IPS DF 4.7 (cell line): ENCODE measurements at regions not wholly inside any gene's neighbourhood (a gene's known extent, or its start where the extent isn't known, plus 50 kb on each side); places are given as distances from the start of the nearest gene placed in this dataset.

ENCODE experiments used
- DNase-seq: peaks from one replicate; pipeline ENCODE4 v3.0.0-alpha.2; 2013; ENCODE audit warnings: low spot score; ENCODE audit errors: extremely low read depth

DNA sequence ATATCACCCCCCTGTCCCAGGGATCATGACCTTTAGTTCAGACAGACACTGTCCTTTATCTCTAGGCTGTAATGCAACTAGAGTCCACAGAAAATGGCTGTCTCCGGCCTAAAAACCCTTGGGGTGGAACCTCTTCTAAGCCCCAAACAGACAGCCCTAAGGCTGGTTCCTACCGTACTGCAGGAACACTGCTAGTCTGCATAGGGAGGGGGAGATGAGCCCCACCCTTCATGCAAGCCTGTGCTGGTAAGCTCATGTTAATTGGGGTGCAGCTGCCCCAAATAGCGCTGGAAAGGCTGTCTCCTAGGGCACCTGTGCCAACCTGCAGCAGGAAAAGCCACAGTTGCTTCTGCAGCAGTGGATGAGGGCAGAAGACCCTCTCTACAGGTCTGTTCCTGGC lies 252.1 kb upstream of the MDFIC2 start:
- DNase-seq = no peak

DNA sequence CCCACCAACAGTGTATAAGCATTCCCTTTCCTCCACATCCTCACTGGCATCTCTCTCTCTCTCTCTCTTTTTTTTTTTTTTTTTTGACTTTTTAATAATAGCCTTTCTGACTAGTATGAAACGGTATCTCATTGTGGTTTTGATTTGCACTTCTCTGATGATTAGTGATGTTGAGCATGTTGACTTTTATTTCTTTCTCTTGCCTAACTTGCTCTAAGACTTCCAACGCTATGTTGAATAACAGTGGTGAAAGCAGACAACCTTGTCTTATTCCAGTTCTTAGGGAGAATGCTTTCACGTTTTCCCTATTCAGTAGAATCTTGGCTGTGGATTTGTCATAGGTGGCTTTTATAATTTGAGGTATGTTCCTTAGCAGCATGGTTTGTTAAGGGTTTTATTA lies 249.4 kb upstream of the MDFIC2 start:
- no peak for DNase-seq

GRCh38 chr3:70558956-70559355 lies 246.5 kb upstream of the MDFIC2 start:
- no peak for DNase-seq

- DNase-seq = no peak
Measured at GRCh38 chr3:70557976-70558375, 245.5 kb upstream of the MDFIC2 start.

DNA sequence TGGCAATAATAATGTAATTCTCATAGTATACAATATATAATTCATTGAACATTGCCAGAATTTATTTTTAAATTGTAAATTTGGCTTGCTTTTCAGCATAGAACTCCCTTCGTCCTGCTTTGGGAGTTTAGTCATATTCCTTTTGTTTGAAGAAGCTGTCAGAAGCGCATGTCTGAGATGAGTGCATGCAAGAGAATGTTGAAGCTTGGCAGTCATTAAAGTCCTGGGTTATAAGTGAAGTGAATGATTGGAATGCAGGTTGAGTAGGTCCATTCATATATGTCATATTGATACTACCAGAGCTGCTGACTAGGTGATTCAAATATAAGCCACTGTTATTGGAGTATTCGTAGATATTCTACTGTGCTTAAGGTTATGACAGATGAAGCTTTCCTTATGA lies 243.6 kb upstream of the MDFIC2 start:
- no peak for DNase-seq

GRCh38 chr3:70554170-70554569 lies 241.7 kb upstream of the MDFIC2 start:
- no peak for DNase-seq

DNA sequence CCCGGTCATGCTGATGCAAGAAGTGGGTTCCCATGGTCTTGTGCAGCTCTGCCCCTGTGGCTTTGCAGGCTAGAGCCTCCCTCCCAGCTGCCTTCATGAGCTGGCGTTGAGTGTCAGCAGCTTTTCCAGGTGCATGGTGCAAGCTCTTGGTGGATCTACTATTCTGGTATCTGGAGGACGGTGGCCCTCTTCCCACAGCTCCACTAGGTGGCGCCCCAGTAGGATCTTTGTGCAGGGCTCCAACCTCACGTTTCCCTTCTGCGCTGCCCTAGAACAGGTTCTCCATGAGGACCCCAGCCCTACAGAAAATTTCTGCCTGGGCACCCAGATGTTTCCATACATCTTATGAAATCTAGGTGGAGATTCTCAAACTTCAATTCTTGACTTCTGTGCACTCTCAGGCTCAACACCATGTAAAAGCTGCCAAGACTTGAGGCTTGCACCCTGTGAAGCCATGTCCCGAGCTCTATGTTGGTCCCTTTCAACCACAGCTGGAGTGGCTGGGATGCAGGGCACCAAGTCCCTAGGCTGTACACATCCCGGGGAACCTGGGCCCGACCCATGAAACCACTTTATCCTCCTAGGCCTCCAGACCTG lies 238.4 kb upstream of the MDFIC2 start:
- no peak for DNase-seq

GRCh38 chr3:70546679-70547078 lies 234.2 kb upstream of the MDFIC2 start:
- DNase-seq = no peak

DNA sequence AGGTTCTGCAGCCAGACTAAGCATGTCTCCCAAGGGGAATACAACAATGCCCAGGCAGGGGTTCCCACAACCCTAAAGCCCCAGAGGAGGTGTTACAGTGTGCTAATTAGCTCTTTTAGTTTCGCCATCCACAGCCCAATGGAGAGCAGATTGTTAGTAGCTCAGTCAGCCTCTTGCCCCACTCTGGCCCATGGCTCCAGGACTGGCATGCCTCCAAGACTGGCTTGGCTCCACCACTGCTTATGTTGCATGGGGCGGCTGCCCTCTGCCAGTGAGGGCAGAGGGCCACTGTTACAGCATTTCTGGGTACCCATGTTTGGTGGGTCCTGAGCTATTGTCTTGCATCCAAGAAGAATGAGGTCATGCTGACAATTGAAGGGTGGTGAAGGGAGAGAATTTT lies 231.1 kb upstream of the MDFIC2 start:
- DNase-seq = no peak

DNA sequence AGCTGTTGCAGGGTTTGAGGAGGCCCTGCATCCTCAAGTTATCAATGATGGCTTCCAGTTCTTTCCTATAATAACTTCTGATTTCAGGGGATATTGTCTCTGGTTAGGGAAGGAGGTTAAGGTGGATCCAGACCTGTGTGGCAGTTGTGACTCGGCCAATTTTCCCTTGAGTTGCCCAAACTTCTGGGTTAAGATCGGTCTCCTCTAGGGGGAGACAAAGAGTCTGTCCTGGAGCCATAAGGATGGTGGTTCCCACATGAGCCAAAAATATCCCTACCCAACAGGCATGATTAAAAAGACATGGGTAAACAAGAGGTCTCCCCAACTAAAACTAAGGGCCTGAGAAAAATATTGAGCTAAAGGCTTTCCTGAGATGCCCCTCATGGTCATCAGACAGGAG lies 227.5 kb upstream of the MDFIC2 start:
- no peak for DNase-seq

- no peak for DNase-seq
Measured at GRCh38 chr3:70532806-70533205, 220.4 kb upstream of the MDFIC2 start.

GRCh38 chr3:70531838-70532489 lies 219.5 kb upstream of the MDFIC2 start:
- DNase-seq = no peak

- no peak for DNase-seq
Measured at GRCh38 chr3:70531063-70531657, 218.7 kb upstream of the MDFIC2 start.

DNA sequence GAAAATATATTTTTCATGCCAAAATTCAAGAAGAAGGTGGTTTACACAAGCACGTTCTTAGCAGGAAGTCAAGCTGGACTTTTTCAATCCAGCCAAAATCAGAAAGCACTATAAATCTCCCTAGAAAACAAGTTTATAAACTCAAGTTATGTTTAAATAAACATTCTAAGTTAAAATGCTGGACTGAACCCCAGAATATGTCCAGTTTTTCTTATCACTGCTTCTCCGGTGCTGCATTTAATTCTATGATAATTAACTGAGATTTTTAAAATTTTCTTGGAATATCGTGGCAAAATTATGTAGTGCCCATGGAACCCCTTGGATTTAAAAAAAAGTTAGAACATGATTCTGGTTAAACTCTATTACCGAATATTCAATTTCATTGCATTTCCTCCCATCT lies 218.2 kb upstream of the MDFIC2 start:
- DNase-seq = no peak

DNA sequence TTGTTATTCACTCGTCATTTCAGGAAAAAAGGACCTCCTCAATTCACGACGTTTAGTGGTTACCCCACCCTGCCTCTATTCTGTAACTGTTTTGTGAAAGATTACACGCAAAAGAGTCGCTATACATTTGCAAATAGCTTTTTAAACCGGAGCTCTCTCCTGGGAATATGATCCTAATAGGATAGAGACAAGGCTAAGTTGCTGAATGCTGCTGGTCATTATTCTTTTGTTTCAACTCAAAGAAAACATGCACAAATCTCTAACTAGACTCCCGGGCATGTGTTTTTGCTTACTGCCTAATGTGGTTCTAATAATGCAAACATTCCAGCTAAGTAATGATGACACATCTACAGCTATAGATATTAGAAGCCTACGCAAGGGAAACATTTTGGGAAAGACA lies 214.6 kb upstream of the MDFIC2 start:
- DNase-seq = no peak

GRCh38 chr3:70519913-70520659 lies 207.6 kb upstream of the MDFIC2 start:
- DNase-seq = no peak

- no peak for DNase-seq
Measured at GRCh38 chr3:70519026-70519425, 206.6 kb upstream of the MDFIC2 start.

- DNase-seq = no peak
Measured at GRCh38 chr3:70518356-70518755, 205.9 kb upstream of the MDFIC2 start.

GRCh38 chr3:70517124-70517890 lies 204.9 kb upstream of the MDFIC2 start:
- DNase-seq = no peak

DNA sequence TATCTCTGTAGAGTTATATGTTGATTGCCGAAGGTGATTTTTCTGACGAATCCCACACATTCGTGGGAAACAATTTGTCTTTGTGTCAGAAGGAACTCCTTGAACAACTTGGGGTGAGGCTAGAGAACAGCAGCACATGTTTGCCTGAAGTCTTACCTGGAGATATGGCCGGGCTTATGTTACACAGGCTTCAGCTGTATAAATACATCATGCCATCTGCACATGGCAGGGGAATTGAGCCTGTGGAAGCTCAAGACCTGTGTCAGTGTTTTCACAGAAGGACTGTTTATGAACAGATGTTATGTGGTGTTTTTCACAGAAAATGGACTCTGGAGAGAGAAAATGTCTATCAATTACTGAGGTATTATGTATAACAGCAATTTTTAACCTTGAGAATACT lies 203.6 kb upstream of the MDFIC2 start:
- no peak for DNase-seq

GRCh38 chr3:70507486-70507885 lies 195.0 kb upstream of the MDFIC2 start:
- no peak for DNase-seq

DNA sequence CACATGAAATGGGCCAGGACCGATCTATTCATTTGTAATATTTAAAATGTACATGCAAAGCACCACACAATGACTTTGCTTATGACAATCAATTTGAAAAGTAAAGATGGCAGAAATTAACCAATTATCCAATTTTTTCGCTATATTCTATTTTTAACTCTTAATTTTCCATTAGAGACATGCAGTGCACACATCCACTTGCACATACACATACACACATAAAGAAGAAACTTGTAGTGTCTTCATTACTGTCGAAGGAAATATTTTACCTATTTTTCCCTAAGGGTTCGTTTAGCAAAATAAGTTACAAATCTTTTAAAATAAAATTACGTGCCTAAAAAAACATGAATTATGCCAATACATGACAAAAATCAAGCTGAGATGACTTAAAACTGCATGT lies 194.3 kb upstream of the MDFIC2 start:
- DNase-seq = no peak
